ENCODE measurements at regions not wholly inside any gene's neighbourhood (a gene's known extent, or its start where the extent isn't known, plus 50 kb on each side); places are given as distances from the start of the nearest gene placed in this dataset.

DNA sequence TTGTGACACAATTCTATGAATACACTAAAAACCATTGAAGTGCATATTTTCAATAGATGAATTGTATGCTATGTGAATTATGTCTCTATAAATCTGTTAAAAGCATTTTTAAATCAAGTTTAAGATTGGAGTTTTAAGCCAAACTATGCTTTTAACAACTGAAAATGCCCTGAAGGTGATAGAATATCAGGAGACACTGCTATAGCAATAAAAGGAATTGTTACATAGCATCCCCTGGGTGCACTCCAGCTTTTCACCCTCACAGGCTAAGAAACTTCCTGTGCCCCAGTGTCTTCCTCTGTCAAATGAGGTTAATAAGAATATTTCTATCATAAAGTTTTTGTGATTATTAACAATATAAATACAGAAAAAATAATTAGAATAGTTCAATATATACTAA, 472.7 kb upstream of the TMPO start:
- no peak for TF ChIP-seq SUZ12 (IDR thresholded peaks at IDR 0.05; ENCODE audit: extremely low read depth, insufficient read depth, insufficient read length)
- no peak for TF ChIP-seq ZNF274 (IDR thresholded peaks at IDR 0.05; ENCODE audit: low read depth, low read length)
- TF ChIP-seq YY1 (IDR thresholded peaks at IDR 0.05; ENCODE audit: insufficient read depth, insufficient read length) = no peak

Measured in NT2/D1 (cell line).